ENCODE measurements at regions not wholly inside any gene's neighbourhood (a gene's known extent, or its start where the extent isn't known, plus 50 kb on each side); places are given as distances from the start of the nearest gene placed in this dataset.

GRCh38 chr13:62524061-62524460 is 1108.4 kb upstream of the PCDH20 start:
- no CpG with 5 or more reads among the region's 2 CpGs for WGBS (ENCODE audit: extremely low coverage, insufficient coverage, insufficient read length)
- Histone ChIP-seq H3K18ac (ENCODE audit: low read length) (no peak overlapping the region), H3K9me3 (ENCODE audit: insufficient read depth, low read depth, low read length) (no peaks in the 10 kb centered on the region), H3K79me2 (ENCODE audit: control insufficient read depth, insufficient read depth, low read length, poor library complexity) (no peaks in the 10 kb centered on the region), H3K4ac (ENCODE audit: low read depth, low read length) (no peak overlapping the region), H4K8ac (ENCODE audit: low read depth, low read length) (no peak overlapping the region), H3K79me1 (ENCODE audit: low read length) (no peaks in the 10 kb centered on the region), H3K4me1 (ENCODE audit: control insufficient read depth in 1 of 2, insufficient read depth in 2 of 2, low read length in 2 of 2) (no peaks in the 10 kb centered on the region), H3K4me2 (ENCODE audit: low read length) (no peak overlapping the region), H2BK120ac (ENCODE audit: insufficient read depth, low read length, poor library complexity) (no peak overlapping the region), H3K23ac (ENCODE audit: low read length) (no peak overlapping the region), H3K27ac (ENCODE audit: low read depth, low read length) (no peak overlapping the region), H4K12ac (ENCODE audit: low read depth, low read length) (no peak overlapping the region), H3K14ac (ENCODE audit: low read length) (no peak overlapping the region), H2AFZ (ENCODE audit: insufficient read depth, low read length, poor library complexity) (no peak overlapping the region), H3K4me3 (ENCODE audit: low read depth, low read length) (no peak overlapping the region), H3K9ac (ENCODE audit: low read length) (no peak overlapping the region), H3K27me3 (ENCODE audit: insufficient read depth, low read length) (no peaks in the 10 kb centered on the region), H4K91ac (ENCODE audit: low read depth, low read length) (no peak overlapping the region), H2BK5ac (ENCODE audit: low read depth, low read length, poor library complexity) (no peak overlapping the region), H2BK12ac (ENCODE audit: low read length) (no peak overlapping the region), H3K36me3 (ENCODE audit: control insufficient read depth in 1 of 2, insufficient read depth in 2 of 2, low read length in 2 of 2) (no peaks in the 10 kb centered on the region), H2AK5ac (ENCODE audit: low read length) (no peak overlapping the region)
- DNase-seq: no peak

DNA sequence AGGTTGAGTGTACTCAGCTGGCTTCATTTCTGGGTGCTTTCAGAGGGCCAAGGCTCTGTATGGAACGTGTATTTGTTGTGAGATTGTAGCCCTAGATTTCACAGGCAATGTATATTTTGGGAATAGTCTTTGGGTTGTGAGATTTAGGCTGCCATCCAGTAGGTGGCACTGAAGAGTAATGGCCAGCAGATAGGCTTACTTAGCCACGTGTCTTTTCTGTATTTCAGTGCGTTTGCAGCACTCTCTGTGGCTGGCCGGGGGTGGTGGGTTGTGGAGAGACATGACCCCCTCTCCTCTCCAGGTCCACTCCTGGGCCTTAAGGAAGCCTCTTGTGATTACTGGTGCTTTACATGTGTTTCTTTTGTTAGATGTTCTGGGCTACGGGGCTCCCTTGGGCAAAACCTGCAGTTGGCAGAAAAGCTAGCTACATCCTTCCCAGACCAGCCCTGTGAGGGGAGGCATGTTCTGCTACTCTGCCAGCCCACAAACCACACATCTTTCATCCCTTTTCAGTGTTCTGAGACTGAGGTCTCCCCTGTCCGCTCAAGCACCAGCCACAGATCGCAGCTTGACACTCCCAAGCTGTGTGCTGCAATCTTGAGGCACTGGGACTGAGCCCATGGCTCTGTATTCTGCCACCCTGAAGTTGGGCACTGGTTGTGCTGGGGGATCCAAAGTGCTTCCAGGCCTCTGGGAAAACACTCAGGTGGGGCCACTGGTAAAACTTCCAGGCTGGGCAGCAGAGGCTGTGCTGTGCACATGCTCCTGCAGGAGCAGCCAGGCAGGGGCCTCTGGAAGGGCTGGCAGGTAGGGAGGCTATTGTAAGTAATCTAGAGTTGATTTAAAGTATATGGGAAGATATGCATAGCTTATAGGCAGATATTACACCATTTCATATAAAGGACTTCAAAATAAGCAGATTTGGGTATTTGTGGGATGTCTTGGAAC is 1096.8 kb upstream of the PCDH20 start:
- Histone ChIP-seq H3K79me1 (ENCODE audit: low read length) (no peaks in the 10 kb centered on the region), H2BK12ac (ENCODE audit: low read length) (no peak overlapping the region), H3K27me3 (ENCODE audit: insufficient read depth, low read length) (no peaks in the 10 kb centered on the region), H4K91ac (ENCODE audit: low read depth, low read length) (no peak overlapping the region), H2AK5ac (ENCODE audit: low read length) (no peak overlapping the region), H4K8ac (ENCODE audit: low read depth, low read length) (no peak overlapping the region), H3K27ac (ENCODE audit: low read depth, low read length) (no peak overlapping the region), H3K4me1 (ENCODE audit: control insufficient read depth in 1 of 2, insufficient read depth in 2 of 2, low read length in 2 of 2) (no peaks in the 10 kb centered on the region), H3K14ac (ENCODE audit: low read length) (no peak overlapping the region), H3K18ac (ENCODE audit: low read length) (no peak overlapping the region), H2BK120ac (ENCODE audit: insufficient read depth, low read length, poor library complexity) (no peak overlapping the region), H3K23ac (ENCODE audit: low read length) (no peak overlapping the region), H4K12ac (ENCODE audit: low read depth, low read length) (no peak overlapping the region), H3K4ac (ENCODE audit: low read depth, low read length) (no peak overlapping the region), H3K79me2 (ENCODE audit: control insufficient read depth, insufficient read depth, low read length, poor library complexity) (no peaks in the 10 kb centered on the region), H3K9me3 (ENCODE audit: insufficient read depth, low read depth, low read length) (no peaks in the 10 kb centered on the region), H2AFZ (ENCODE audit: insufficient read depth, low read length, poor library complexity) (no peak overlapping the region), H3K4me2 (ENCODE audit: low read length) (no peak overlapping the region), H3K9ac (ENCODE audit: low read length) (no peak overlapping the region), H3K36me3 (ENCODE audit: control insufficient read depth in 1 of 2, insufficient read depth in 2 of 2, low read length in 2 of 2) (no peaks in the 10 kb centered on the region), H3K4me3 (ENCODE audit: low read depth, low read length) (no peak overlapping the region), H2BK5ac (ENCODE audit: low read depth, low read length, poor library complexity) (no peak overlapping the region)
- peak; percentile 1 to 62 for DNase-seq
- WGBS (ENCODE audit: extremely low coverage, insufficient coverage, insufficient read length): no CpG with 5 or more reads among the region's 7 CpGs

- no peaks in the 10 kb centered on the region for H3K36me3 ChIP-seq (ENCODE audit: control insufficient read depth in 1 of 2, insufficient read depth in 2 of 2, low read length in 2 of 2)
- no peak overlapping the region for H4K8ac ChIP-seq (ENCODE audit: low read depth, low read length)
- H2BK12ac ChIP-seq (ENCODE audit: low read length): no peak overlapping the region
- no peak overlapping the region for H3K4ac ChIP-seq (ENCODE audit: low read depth, low read length)
- no peak overlapping the region for H2BK5ac ChIP-seq (ENCODE audit: low read depth, low read length, poor library complexity)
- no peak overlapping the region for H3K18ac ChIP-seq (ENCODE audit: low read length)
- H4K91ac ChIP-seq (ENCODE audit: low read depth, low read length): no peak overlapping the region
- no peak for DNase-seq
- no peaks in the 10 kb centered on the region for H3K4me1 ChIP-seq (ENCODE audit: control insufficient read depth in 1 of 2, insufficient read depth in 2 of 2, low read length in 2 of 2)
- H3K27me3 ChIP-seq (ENCODE audit: insufficient read depth, low read length): no peaks in the 10 kb centered on the region
- H3K79me2 ChIP-seq (ENCODE audit: control insufficient read depth, insufficient read depth, low read length, poor library complexity): no peaks in the 10 kb centered on the region
- no peak overlapping the region for H2BK120ac ChIP-seq (ENCODE audit: insufficient read depth, low read length, poor library complexity)
- no peak overlapping the region for H3K4me3 ChIP-seq (ENCODE audit: low read depth, low read length)
- WGBS (ENCODE audit: extremely low coverage, insufficient coverage, insufficient read length): no CpG with 5 or more reads among the region's 2 CpGs
- no peak overlapping the region for H3K23ac ChIP-seq (ENCODE audit: low read length)
- no peak overlapping the region for H3K9ac ChIP-seq (ENCODE audit: low read length)
- no peak overlapping the region for H3K14ac ChIP-seq (ENCODE audit: low read length)
- no peak overlapping the region for H3K4me2 ChIP-seq (ENCODE audit: low read length)
- no peak overlapping the region for H3K27ac ChIP-seq (ENCODE audit: low read depth, low read length)
- H2AFZ ChIP-seq (ENCODE audit: insufficient read depth, low read length, poor library complexity): no peak overlapping the region
- H2AK5ac ChIP-seq (ENCODE audit: low read length): no peak overlapping the region
- H4K12ac ChIP-seq (ENCODE audit: low read depth, low read length): no peak overlapping the region
- H3K79me1 ChIP-seq (ENCODE audit: low read length): no peaks in the 10 kb centered on the region
- no peaks in the 10 kb centered on the region for H3K9me3 ChIP-seq (ENCODE audit: insufficient read depth, low read depth, low read length)
Measured at GRCh38 chr13:62510906-62511655, 1095.4 kb upstream of the PCDH20 start.

DNA sequence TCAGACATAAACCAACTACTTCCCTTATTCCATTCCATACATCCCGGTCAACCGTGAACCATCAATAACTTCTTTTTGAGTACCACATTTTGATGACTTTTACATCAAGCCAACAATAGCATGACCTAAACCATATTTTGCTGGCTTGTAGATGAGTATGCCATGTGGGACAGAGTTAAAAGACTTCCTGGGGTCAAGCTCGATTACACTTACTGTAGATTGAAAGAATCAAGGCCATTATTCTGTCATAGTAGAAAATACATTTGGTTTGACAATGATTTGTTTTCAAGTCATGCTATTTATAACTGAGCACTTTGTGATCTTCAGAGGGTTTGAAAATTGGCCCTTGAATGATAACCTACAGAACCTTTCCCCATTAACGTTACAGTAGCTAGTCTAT is 1086.9 kb upstream of the PCDH20 start:
- Histone ChIP-seq H3K9ac (ENCODE audit: low read length) (no peak overlapping the region), H3K18ac (ENCODE audit: low read length) (no peak overlapping the region), H3K27ac (ENCODE audit: low read depth, low read length) (no peak overlapping the region), H3K4me1 (ENCODE audit: control insufficient read depth in 1 of 2, insufficient read depth in 2 of 2, low read length in 2 of 2) (no peaks in the 10 kb centered on the region), H2BK12ac (ENCODE audit: low read length) (no peak overlapping the region), H3K79me1 (ENCODE audit: low read length) (no peaks in the 10 kb centered on the region), H3K79me2 (ENCODE audit: control insufficient read depth, insufficient read depth, low read length, poor library complexity) (no peaks in the 10 kb centered on the region), H3K36me3 (ENCODE audit: control insufficient read depth in 1 of 2, insufficient read depth in 2 of 2, low read length in 2 of 2) (no peaks in the 10 kb centered on the region), H3K27me3 (ENCODE audit: insufficient read depth, low read length) (no peaks in the 10 kb centered on the region), H3K4me3 (ENCODE audit: low read depth, low read length) (no peak overlapping the region), H3K4ac (ENCODE audit: low read depth, low read length) (no peak overlapping the region), H3K23ac (ENCODE audit: low read length) (no peak overlapping the region), H3K4me2 (ENCODE audit: low read length) (no peak overlapping the region), H2BK5ac (ENCODE audit: low read depth, low read length, poor library complexity) (no peak overlapping the region), H3K14ac (ENCODE audit: low read length) (no peak overlapping the region), H3K9me3 (ENCODE audit: insufficient read depth, low read depth, low read length) (no peaks in the 10 kb centered on the region), H4K91ac (ENCODE audit: low read depth, low read length) (no peak overlapping the region), H2AFZ (ENCODE audit: insufficient read depth, low read length, poor library complexity) (no peak overlapping the region), H4K8ac (ENCODE audit: low read depth, low read length) (no peak overlapping the region), H2BK120ac (ENCODE audit: insufficient read depth, low read length, poor library complexity) (no peak overlapping the region), H2AK5ac (ENCODE audit: low read length) (no peak overlapping the region), H4K12ac (ENCODE audit: low read depth, low read length) (no peak overlapping the region)
- no peak for DNase-seq
- 100% methylated on average over 2 of the region's 4 CpGs for WGBS (ENCODE audit: extremely low coverage, insufficient coverage, insufficient read length)
